GM10266 (cell line): ENCODE measurements at regions not wholly inside any gene's neighbourhood (a gene's known extent, or its start where the extent isn't known, plus 50 kb on each side); places are given as distances from the start of the nearest gene placed in this dataset.

Experiments
- DNase-seq: peaks from one replicate; pipeline ENCODE4 v3.0.0; 2012; ENCODE audit errors: extremely low spot score
- TF ChIP-seq, protein P1 (sequence below): IDR thresholded peaks from 2 replicates; pipeline ENCODE4 v1.5.1; 2012; ENCODE audit warnings: mild to moderate bottlenecking, low read depth; ENCODE audit not compliant: control insufficient read depth, insufficient read depth; ENCODE audit errors: missing control alignments

DNA sequence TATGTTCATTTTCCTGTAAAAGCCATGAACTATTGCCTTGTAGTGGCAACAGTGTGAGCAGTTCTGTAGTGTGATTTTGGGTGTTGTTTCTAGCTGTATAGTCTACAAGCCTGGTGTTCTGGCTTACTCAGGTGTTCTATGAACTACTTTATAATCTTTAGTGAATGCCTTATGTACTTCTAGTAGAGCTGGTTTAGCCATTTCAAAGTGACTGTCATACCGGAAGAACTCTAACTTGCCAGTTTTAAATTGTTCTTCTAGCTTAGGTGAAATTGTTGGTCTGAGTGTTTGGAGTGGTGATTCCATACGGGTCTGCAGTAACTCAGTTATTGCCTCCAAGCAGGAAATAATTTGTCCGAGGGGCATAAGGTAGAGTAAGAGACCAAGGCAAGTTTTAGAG lies 150.2 kb upstream of the ZNF184 start:
- TF ChIP-seq, protein P1, sequence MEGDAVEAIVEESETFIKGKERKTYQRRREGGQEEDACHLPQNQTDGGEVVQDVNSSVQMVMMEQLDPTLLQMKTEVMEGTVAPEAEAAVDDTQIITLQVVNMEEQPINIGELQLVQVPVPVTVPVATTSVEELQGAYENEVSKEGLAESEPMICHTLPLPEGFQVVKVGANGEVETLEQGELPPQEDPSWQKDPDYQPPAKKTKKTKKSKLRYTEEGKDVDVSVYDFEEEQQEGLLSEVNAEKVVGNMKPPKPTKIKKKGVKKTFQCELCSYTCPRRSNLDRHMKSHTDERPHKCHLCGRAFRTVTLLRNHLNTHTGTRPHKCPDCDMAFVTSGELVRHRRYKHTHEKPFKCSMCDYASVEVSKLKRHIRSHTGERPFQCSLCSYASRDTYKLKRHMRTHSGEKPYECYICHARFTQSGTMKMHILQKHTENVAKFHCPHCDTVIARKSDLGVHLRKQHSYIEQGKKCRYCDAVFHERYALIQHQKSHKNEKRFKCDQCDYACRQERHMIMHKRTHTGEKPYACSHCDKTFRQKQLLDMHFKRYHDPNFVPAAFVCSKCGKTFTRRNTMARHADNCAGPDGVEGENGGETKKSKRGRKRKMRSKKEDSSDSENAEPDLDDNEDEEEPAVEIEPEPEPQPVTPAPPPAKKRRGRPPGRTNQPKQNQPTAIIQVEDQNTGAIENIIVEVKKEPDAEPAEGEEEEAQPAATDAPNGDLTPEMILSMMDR: no peak
- DNase-seq: no peak

DNA sequence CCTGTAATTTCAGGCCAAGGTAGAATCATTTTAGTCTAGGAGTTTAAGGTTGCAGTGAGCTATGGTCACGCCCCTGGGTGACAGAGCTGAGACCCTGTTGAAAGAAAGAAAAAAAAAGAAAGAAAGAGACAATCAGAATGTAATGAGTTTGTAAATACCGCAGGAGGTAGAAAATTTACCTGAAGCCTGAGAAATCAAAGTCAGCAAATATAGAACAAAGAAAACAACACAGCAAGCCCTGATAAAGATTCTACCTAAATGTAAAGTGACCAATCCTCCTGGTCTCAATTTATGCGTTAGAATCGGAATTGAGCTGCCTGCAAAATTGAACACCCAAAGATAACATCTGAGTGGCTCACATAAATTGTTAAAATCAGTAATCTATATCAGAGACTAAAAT lies 146.5 kb upstream of the ZNF184 start:
- TF ChIP-seq, protein P1: no peak
- no peak for DNase-seq

DNA sequence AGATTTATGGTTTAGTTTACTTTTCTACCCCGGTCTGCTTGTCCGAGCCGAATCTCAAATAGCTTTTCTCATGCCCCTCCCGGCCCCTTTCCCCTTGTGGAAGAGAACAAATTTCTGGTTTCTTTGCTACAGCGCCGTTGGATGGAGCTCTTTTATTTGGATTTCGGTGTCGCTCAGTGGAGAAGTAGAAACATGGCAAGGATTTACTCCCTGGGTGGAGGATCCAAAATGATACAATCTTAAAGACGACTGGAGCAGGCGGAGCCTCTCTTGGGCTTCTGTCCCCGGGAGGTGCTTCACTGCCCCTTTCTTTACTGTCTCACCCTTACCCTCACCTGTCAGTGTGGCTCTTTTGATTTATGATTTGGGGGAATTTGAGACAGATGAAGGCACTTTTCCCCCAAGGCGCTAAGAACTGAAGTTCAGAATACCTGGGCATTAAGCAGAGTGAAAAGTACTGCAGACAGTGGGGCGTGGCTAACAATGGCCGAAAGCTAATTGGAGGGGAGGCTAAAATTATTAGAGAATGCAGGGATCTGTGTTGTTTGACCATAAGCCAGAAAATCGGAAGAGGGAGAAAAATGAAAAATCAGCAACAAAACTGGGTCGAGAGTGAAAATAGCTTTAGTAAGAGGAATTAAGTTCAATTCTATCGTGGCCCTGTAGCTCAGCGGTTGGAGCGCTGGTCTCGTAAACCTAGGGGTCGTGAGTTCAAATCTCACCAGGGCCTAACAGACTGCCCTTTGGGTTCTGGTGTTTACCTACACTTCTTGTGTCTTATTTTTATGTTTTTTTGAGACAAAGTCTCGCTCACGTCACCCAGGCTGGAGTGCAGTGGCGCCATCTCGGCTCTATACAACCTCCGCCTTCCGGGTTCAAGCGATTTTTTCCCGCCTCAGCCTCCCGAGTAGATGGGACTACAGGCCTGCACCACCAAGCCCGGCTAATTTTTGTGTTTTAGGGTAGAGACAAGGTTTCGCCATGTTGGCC lies 145.1 kb upstream of the ZNF184 start:
- no peak for DNase-seq
- TF ChIP-seq, protein P1: no peak

- DNase-seq: no peak
- TF ChIP-seq, protein P1: no peak
These were observed 144.3 kb upstream of the ZNF184 start for GRCh38 chr6:27617046-27617687.

DNA sequence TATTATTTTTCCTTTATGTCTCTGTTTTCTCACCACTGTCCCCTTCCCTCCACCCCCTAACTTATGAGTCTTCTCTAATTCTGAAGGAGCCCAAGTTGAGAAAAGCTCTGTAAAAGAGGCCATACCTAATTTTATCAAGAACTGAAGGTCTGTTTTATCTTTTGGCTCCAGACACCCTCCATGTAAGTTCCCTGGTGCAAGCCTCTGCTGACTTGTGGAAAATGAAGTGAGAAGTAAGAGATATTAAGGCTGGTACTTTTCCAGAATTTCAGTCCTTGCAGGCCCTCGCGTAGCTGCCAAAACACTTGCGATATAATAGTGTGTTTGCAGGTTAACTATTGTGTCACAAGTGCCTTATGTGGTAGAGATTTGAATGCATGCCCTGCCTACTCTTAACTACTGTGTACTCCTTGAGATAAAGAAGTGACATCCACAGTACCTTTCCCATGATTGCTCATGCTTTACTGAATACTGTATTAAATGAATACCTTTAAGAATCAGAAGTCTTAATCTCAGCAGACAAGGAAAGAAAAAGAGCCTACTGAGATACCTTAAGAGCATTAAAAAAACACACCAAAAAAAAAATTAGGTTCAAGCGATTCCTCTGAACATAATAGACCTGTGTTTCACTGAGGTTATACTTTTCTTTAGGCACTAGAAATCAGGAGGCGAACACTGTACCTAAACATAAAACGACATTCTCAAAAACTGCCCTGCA lies 143.6 kb upstream of the ZNF184 start:
- DNase-seq: no peak
- TF ChIP-seq, protein P1: no peak

DNA sequence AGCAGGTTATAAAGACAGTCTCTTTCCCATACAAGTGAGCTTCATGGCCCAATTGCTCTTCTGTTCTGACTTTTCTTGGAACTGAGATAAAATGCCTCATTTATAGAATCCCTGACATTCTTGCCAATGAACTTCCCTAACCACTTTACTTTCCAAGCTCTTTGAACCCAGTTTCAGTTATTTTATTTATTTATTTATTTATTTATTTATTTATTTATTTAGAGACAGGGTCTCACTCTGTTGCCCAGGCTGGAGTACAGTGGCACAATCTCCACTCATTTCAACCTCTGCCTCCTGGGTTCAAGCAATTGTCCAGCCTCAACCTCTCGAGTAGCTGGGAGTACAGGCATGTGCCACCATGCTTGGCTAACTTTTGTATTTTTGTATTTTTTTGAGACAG lies 138.5 kb upstream of the ZNF184 start:
- no peak for DNase-seq
- TF ChIP-seq, protein P1: no peak
